HG03442 (cell line): ENCODE measurements at regions not wholly inside any gene's neighbourhood (a gene's known extent, or its start where the extent isn't known, plus 50 kb on each side); places are given as distances from the start of the nearest gene placed in this dataset.
"Not testable (repeated sequence)": the region's sequence is repeated elsewhere in the genome, so short reads cannot be mapped to it uniquely, and the experiment has no call there.

Experiments
- ATAC-seq: cut with Tn5 transposase; IDR thresholded peaks from one replicate; pipeline ENCODE4 v1.9.1; 2021; ENCODE audit warnings: mild to moderate bottlenecking, moderate library complexity; ENCODE audit not compliant: unreplicated experiment

DNA sequence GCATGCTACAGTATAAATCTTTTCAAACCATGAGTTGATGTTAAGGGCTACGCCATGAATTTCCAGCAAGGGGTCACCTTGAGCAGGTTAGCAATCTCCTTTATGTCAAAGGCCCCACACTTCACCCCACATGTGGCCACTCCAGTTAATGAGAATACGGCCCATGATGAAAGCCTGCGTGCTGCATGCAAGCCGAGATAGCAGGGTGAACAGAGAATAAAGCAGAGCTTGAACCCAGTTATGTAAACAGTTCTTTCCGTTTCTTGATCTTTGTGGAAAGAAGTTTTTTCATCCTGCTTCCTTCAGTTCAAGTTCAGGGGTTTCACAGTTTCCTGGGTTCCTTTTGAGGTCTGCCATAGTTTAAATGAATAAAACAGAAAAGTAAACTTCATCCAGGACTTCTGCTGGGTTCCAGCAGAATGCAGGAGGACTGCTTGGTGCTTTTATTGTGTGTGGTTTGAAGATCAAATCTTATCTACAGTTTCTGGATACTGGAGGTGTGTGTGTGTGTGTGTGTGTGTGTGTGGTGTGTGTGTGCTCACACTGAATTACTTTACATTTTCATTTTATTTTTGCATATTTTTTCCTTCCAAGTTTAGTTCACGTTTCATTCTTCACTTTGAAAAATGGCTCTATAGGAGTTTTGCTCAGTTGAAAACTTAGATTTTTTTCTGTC lies 87.1 kb downstream of the HMHB1 start:
- ATAC-seq: no peak

GRCh38 chr5:143908959-143909358 lies 97.0 kb downstream of the HMHB1 start:
- no peak for ATAC-seq

DNA sequence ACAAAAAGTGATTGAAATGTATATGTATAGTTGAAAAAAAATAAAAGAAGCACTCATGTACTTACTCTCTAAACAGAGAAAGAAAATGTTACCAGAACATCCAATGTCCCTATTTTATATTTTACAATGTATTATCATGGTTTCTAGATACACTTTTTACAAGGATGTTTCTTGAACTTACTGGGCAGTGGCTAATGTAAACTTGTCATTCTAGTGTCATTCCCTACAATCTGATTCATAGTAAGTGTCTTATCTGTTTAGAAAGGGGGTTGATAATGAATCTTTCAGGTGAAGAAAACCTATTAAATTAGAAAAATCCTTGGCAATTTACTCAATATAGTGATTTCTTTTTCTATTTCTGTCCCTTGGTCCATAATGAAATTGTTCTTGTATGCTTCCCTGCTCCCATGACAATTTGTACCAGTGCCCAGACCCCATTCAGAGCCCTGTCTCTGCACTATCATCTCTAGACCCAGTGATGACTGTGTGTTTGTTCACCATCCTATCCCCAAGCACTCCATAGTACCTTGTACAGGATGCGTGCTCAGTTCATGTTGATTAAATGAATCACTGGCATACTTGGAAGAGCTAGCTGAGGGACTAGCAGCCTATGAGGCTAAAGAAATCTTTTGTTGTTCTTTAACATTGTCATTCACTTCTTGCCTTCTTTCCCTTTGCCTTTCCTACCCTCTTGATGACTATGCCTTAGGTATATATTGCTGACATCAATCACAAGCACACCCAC lies 101.2 kb downstream of the HMHB1 start:
- no peak for ATAC-seq

GRCh38 chr5:143914756-143915155 lies 102.8 kb downstream of the HMHB1 start:
- ATAC-seq: no peak

GRCh38 chr5:143916451-143916850 lies 104.5 kb downstream of the HMHB1 start:
- no peak for ATAC-seq

DNA sequence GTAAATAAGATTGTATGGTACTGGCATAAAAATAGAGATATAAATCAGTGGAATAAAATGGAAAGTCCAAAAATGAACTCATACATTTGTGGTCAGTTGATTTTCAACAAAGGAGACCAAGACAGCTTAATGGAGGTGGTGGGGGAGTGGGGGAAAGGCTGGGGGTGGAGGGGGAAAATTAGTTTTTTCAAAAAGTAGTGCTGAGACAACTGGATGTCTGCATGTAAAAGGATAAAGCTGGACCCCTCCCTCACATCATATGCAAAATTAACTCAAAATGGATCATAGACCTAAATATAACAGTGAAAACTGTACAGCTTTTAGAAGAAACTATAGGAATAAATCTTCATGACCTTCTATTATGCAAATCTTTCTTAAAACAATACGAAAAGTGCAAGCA lies 107.0 kb downstream of the HMHB1 start:
- no peak for ATAC-seq

- ATAC-seq: no peak
Measured at GRCh38 chr5:143920772-143921171, 108.8 kb downstream of the HMHB1 start.

GRCh38 chr5:143921525-143922311 lies 109.8 kb downstream of the HMHB1 start:
- no peak for ATAC-seq

GRCh38 chr5:143922718-143923117 lies 110.8 kb downstream of the HMHB1 start:
- no peak for ATAC-seq

DNA sequence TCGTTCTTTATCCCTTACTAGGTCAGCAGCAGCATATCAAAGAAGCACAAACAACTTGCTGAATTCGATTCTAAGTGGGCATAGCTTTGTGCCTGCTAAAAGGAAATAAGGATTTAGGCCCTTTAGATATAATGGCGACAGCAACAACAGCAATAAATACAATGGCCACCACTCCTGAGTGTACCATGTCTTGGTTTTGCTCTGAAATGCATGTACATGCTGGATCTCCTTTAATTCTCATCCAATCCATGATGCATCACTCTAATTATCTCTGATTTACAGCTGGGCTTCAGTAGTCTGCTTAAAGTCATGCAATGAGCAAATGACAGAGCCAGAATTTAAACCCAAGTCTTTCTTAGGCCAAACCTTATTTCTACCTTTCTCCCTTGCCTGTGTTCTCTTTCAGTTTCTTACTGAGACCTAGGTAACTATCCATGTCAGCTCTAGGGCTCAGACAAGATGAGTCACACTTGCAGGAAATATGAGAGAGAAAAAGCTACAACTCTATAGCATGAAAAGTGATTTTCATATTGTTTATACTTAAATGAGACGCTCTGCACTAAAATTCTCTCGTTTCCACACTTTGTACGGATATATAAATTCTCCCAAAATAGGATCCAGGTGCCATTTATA lies 111.8 kb downstream of the HMHB1 start:
- peak; percentile 83 for ATAC-seq

- no peak for ATAC-seq
Measured at GRCh38 chr5:143924311-143924978, 112.5 kb downstream of the HMHB1 start.

DNA sequence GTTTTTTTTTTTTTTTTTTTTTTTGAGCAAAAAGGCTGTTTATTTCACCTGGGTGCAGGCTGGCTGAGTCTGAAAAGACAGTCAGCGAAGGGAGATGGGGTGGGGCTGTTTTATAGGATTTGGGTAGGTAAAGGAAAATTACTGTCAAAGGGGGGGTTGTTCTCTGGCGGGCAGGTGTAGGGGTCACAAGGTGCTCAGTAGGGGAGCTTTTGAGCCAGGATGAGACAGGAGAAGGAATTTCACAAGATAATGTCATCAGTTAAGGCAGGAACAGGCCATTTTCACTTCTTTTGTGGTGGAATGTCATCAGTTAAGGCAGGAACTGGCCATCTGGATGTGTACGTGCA lies 113.0 kb downstream of the HMHB1 start:
- ATAC-seq: not testable (repeated sequence)

- no peak for ATAC-seq
Measured at GRCh38 chr5:143929486-143929885, 117.5 kb downstream of the HMHB1 start.

- ATAC-seq: no peak
Measured at GRCh38 chr5:143930561-143930960, 118.6 kb downstream of the HMHB1 start.

DNA sequence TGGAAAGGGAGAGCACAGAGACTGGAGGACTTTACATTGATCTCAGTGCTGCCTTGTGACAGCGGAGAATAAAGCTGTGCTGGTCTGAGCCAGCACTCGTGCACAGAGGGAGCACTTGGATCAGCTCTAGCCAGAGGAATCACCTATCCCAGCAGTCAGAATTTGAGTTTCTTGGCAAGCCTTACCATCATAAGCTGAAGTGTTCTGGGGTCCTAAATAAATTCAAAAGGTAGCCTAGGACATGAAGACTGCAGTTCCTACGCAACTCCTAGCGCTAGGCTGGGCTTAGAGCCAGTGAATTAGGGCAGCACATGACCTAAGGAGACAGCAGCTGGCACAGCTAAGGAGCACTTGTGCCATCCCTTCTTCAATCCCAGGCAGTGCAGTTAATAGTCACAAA lies 119.5 kb downstream of the HMHB1 start:
- ATAC-seq: no peak

- no peak for ATAC-seq
Measured at GRCh38 chr5:143931986-143932385, 120.0 kb downstream of the HMHB1 start.

DNA sequence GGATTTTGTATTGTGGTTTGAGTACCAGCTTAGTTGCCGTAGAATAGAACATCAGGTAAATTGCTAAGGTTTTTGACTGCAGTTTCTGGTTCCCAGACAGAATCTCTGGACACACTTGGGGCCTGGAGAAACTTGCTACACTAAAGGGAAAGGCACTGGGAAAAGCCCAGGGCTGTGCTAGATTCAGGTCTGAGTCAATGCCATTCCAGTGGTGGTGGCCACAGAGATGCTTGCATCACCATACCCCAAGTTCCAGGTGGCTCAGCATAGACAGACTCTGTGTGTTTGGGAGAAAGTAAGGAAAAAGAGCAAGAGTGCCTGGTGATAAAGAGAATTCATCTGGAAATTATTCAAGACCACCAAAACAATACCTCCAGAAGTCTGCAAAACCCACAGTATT lies 120.6 kb downstream of the HMHB1 start:
- ATAC-seq: no peak

DNA sequence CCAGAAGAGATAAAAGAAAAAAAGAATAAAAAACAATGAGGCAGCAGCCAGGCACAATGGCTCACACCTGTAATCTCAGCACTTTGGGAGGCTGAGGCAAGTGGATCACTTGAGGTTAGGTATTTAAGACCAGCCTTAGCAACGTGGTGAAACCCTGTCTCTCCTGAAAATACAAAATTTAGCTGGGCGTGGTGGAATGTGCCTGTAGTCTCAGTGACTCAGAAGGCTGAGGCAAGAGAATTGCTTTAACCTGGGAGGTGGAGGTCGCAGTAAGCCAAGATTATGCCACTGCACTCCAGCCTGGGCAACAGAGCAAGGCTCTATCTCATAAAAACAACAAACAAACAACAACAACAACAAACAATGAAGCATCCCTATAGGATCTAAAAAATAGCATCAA lies 121.5 kb downstream of the HMHB1 start:
- ATAC-seq: no peak

DNA sequence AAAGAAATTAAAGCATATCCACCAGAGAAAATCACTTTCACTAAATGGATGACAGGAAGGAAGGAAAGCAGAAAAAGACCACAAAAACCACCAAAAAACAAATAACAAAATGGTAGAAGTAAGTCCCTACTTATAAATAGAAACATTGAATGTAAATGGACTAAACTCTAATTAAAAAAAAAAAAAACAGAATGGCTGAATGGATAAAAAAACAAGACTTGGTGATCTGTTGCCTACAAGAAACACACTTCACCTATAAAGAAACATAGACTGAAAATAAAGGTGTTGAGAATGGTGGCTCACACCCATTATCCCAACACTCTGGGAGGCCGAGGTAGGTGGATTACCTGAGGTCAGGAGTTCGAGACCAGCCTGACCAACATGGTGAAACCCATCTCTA lies 122.9 kb downstream of the HMHB1 start:
- ATAC-seq: no peak

GRCh38 chr5:143938230-143938629 lies 126.3 kb downstream of the HMHB1 start:
- no peak for ATAC-seq

DNA sequence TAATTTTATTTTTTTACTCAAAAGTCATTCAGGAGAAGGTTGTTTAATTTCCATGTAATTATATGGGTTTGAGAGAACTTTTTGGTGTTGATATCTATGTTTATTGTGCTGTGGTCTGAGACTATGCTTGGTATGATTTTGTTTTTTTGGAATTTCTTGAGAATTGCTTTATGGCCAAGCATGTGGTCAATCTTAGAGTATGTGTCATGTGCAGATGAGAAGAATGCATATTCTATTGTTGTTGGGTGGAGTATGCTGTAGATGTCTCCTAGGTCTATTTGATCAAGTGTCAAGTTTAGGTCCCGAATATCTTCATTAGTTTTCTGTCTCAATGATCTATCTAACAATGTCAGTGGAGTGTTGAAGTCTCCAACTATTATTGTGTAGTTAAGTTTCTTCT lies 134.9 kb downstream of the HMHB1 start:
- ATAC-seq: no peak
